ENCODE measurements at regions not wholly inside any gene's neighbourhood (a gene's known extent, or its start where the extent isn't known, plus 50 kb on each side); places are given as distances from the start of the nearest gene placed in this dataset.

GRCh38 chr9:1120500-1121165, 70.5 kb downstream of the DMRT2 start:
- H4K20me1 ChIP-seq (ENCODE audit: control insufficient read depth, extremely low read depth, insufficient read depth, low read length) = no peaks in the 10 kb centered on the region
- H3K9ac ChIP-seq (ENCODE audit: control insufficient read depth, extremely low read depth, insufficient read depth, low read length) = no peak overlapping the region
- H3K9me1 ChIP-seq (ENCODE audit: control insufficient read depth, extremely low read depth, insufficient read depth, low read length) = no peaks in the 10 kb centered on the region
- H3K27me3 ChIP-seq (ENCODE audit: control insufficient read depth, extremely low read depth, insufficient read depth, low read length) = no peaks in the 10 kb centered on the region
- TF ChIP-seq CTCF (optimal IDR thresholded peaks at IDR 0.05 in 1 of 3, IDR thresholded peaks at IDR 0.05 in 1 of 3, conservative IDR thresholded peaks at IDR 0.05 in 1 of 3; ENCODE audit: extremely low read depth in 1 of 3, insufficient read depth in 2 of 3, low read length in 3 of 3) (no peak), EZH2 (IDR thresholded peaks at IDR 0.05; ENCODE audit: low read length) (no peak)
- H3K4me1 ChIP-seq (ENCODE audit: control insufficient read depth, extremely low read depth, insufficient read depth, low read length) = peaks cover 2% of the 10 kb centered on the region
- no peak overlapping the region for H3K4me3 ChIP-seq (ENCODE audit: control insufficient read depth in 2 of 3, extremely low read depth in 1 of 3, insufficient read depth in 2 of 3, low read depth in 1 of 3, low read length in 3 of 3)
- H2AFZ ChIP-seq (ENCODE audit: control insufficient read depth, low read length) = no peak overlapping the region
- dilution Hi-C loops (cut with MboI; ENCODE audit: extremely low pct_ligation_motif_present, low sequenced_read_pairs) = no loop called here
- no peak overlapping the region for H3K27ac ChIP-seq (ENCODE audit: control insufficient read depth, insufficient read depth, low read length)
- DNase-seq (ENCODE audit: low read depth, low spot score) = no peak
- no peaks in the 10 kb centered on the region for H3K36me3 ChIP-seq (ENCODE audit: control insufficient read depth in 2 of 2, extremely low read depth in 1 of 2, insufficient read depth in 2 of 2, low read length in 2 of 2)
- no peaks in the 10 kb centered on the region for H3K79me2 ChIP-seq (ENCODE audit: control insufficient read depth, insufficient read depth, low read length)
- FAIRE-seq = no peak
- H3K4me2 ChIP-seq (ENCODE audit: control insufficient read depth, extremely low read depth, insufficient read depth, low read depth, low read length) = no peak overlapping the region
- H3K9me3 ChIP-seq (ENCODE audit: control insufficient read depth, low read depth, low read length) = no peaks in the 10 kb centered on the region

- H3K9ac ChIP-seq (ENCODE audit: control insufficient read depth, extremely low read depth, insufficient read depth, low read length) = no peak overlapping the region
- H2AFZ ChIP-seq (ENCODE audit: control insufficient read depth, low read length) = no peak overlapping the region
- no peaks in the 10 kb centered on the region for H3K79me2 ChIP-seq (ENCODE audit: control insufficient read depth, insufficient read depth, low read length)
- DNase-seq (ENCODE audit: low read depth, low spot score) (no peak), FAIRE-seq (no peak)
- no peak overlapping the region for H3K4me3 ChIP-seq (ENCODE audit: control insufficient read depth in 2 of 3, extremely low read depth in 1 of 3, insufficient read depth in 2 of 3, low read depth in 1 of 3, low read length in 3 of 3)
- no peaks in the 10 kb centered on the region for H3K9me3 ChIP-seq (ENCODE audit: control insufficient read depth, low read depth, low read length)
- H3K4me1 ChIP-seq (ENCODE audit: control insufficient read depth, extremely low read depth, insufficient read depth, low read length) = peaks cover 3% of the 10 kb centered on the region
- H3K4me2 ChIP-seq (ENCODE audit: control insufficient read depth, extremely low read depth, insufficient read depth, low read depth, low read length) = peak overlapping the region; percentile 34
- H4K20me1 ChIP-seq (ENCODE audit: control insufficient read depth, extremely low read depth, insufficient read depth, low read length) = no peaks in the 10 kb centered on the region
- H3K27me3 ChIP-seq (ENCODE audit: control insufficient read depth, extremely low read depth, insufficient read depth, low read length) = no peaks in the 10 kb centered on the region
- no peak for TF ChIP-seq CTCF (optimal IDR thresholded peaks at IDR 0.05 in 1 of 3, IDR thresholded peaks at IDR 0.05 in 1 of 3, conservative IDR thresholded peaks at IDR 0.05 in 1 of 3; ENCODE audit: extremely low read depth in 1 of 3, insufficient read depth in 2 of 3, low read length in 3 of 3)
- no peak for TF ChIP-seq EZH2 (IDR thresholded peaks at IDR 0.05; ENCODE audit: low read length)
- no peaks in the 10 kb centered on the region for H3K9me1 ChIP-seq (ENCODE audit: control insufficient read depth, extremely low read depth, insufficient read depth, low read length)
- H3K27ac ChIP-seq (ENCODE audit: control insufficient read depth, insufficient read depth, low read length) = no peak overlapping the region
- H3K36me3 ChIP-seq (ENCODE audit: control insufficient read depth in 2 of 2, extremely low read depth in 1 of 2, insufficient read depth in 2 of 2, low read length in 2 of 2) = no peaks in the 10 kb centered on the region
- dilution Hi-C loops (cut with MboI; ENCODE audit: extremely low pct_ligation_motif_present, low sequenced_read_pairs) = no loop called here
These were observed 75.6 kb downstream of the DMRT2 start for GRCh38 chr9:1125741-1126140.
